Trophoblast cell (in vitro differentiated cells and primary cell): ENCODE measurements at regions not wholly inside any gene's neighbourhood (a gene's known extent, or its start where the extent isn't known, plus 50 kb on each side); places are given as distances from the start of the nearest gene placed in this dataset.
A peak's percentile ranks its signal among the peaks of the same experiment; 100 is the strongest.

ENCODE experiments used
- DNase-seq, 2 donors: peaks; one replicate each; pipeline ENCODE4 v3.0.0-alpha.2; 2016
- H2AFZ ChIP-seq: 2 replicates; pipeline ENCODE4 v1.6.1; 2013; ENCODE audit warnings: low read length, moderate library complexity, mild to moderate bottlenecking; ENCODE audit not compliant: insufficient read depth, poor library complexity
- H2AK5ac ChIP-seq: 2 replicates; pipeline ENCODE4 v1.6.1; 2013; ENCODE audit warnings: mild to moderate bottlenecking, low read length
- H2BK120ac ChIP-seq: 2 replicates; pipeline ENCODE4 v1.6.1; 2013; ENCODE audit warnings: low read length, mild to moderate bottlenecking, moderate library complexity; ENCODE audit not compliant: insufficient read depth, poor library complexity
- H2BK12ac ChIP-seq: 2 replicates; pipeline ENCODE4 v1.6.1; 2013; ENCODE audit warnings: mild to moderate bottlenecking, low read length, moderate library complexity
- H2BK5ac ChIP-seq: 2 replicates; pipeline ENCODE4 v1.6.1; 2013; ENCODE audit warnings: low read length, low read depth, moderate library complexity, mild to moderate bottlenecking; ENCODE audit not compliant: poor library complexity
- H3K14ac ChIP-seq: 2 replicates; pipeline ENCODE4 v1.6.1; 2013; ENCODE audit warnings: mild to moderate bottlenecking, low read length
- H3K18ac ChIP-seq: 2 replicates; pipeline ENCODE4 v1.6.1; 2013; ENCODE audit warnings: mild to moderate bottlenecking, low read length
- H3K23ac ChIP-seq: 2 replicates; pipeline ENCODE4 v1.6.1; 2013; ENCODE audit warnings: low read length
- H3K27ac ChIP-seq: 2 replicates; pipeline ENCODE4 v1.5.1; 2013; ENCODE audit warnings: low read depth, mild to moderate bottlenecking, inconsistent platforms, low read length, moderate library complexity
- H3K27me3 ChIP-seq: 2 replicates; pipeline ENCODE4 v1.6.1; 2013; ENCODE audit warnings: inconsistent platforms, mild to moderate bottlenecking, low read length, moderate library complexity; ENCODE audit not compliant: insufficient read depth
- H3K36me3 ChIP-seq, 2 experiments: 1 replicate in 1 of 2; 2 replicates in 1 of 2; pipeline ENCODE4 v1.6.1; 2013; ENCODE audit warnings: low read length in 2 of 2, mild to moderate bottlenecking in 2 of 2, moderate library complexity in 1 of 2; ENCODE audit not compliant: insufficient read depth in 2 of 2, control insufficient read depth in 1 of 2
- H3K4ac ChIP-seq: 2 replicates; pipeline ENCODE4 v1.6.1; 2013; ENCODE audit warnings: low read depth, mild to moderate bottlenecking, low read length, moderate library complexity
- H3K4me1 ChIP-seq, 2 experiments: 1 replicate in 1 of 2; 2 replicates in 1 of 2; pipeline ENCODE4 v1.6.1; 2013; ENCODE audit warnings: low read length in 2 of 2, mild to moderate bottlenecking in 2 of 2, moderate library complexity in 1 of 2; ENCODE audit not compliant: insufficient read depth in 2 of 2, control insufficient read depth in 1 of 2
- H3K4me2 ChIP-seq: 2 replicates; pipeline ENCODE4 v1.6.1; 2013; ENCODE audit warnings: inconsistent platforms, mild to moderate bottlenecking, low read length, moderate library complexity
- H3K4me3 ChIP-seq: 2 replicates; pipeline ENCODE4 v1.5.1; 2013; ENCODE audit warnings: mild to moderate bottlenecking, low read depth, low read length, inconsistent platforms
- H3K79me1 ChIP-seq: one replicate; pipeline ENCODE4 v1.6.1; 2013; ENCODE audit warnings: low read length
- H3K79me2 ChIP-seq: 2 replicates; pipeline ENCODE4 v1.6.1; 2013; ENCODE audit warnings: low read length, mild to moderate bottlenecking; ENCODE audit not compliant: control insufficient read depth, insufficient read depth, poor library complexity
- H3K9ac ChIP-seq: 2 replicates; pipeline ENCODE4 v1.6.1; 2013; ENCODE audit warnings: mild to moderate bottlenecking, low read length
- H3K9me3 ChIP-seq: 2 replicates; pipeline ENCODE4 v1.6.1; 2013; ENCODE audit warnings: low read depth, mild to moderate bottlenecking, control low read depth, inconsistent platforms, low read length; ENCODE audit not compliant: insufficient read depth
- H4K12ac ChIP-seq: 2 replicates; pipeline ENCODE4 v1.6.1; 2013; ENCODE audit warnings: low read depth, mild to moderate bottlenecking, low read length, moderate library complexity
- H4K8ac ChIP-seq: 2 replicates; pipeline ENCODE4 v1.6.1; 2013; ENCODE audit warnings: low read depth, mild to moderate bottlenecking, low read length, moderate library complexity
- H4K91ac ChIP-seq: one replicate; pipeline ENCODE4 v1.6.1; 2013; ENCODE audit warnings: low read depth, mild to moderate bottlenecking, low read length, moderate library complexity
- WGBS: extraction: QIAGEN DNeasy Blood & Tissue Kit; methylation state at CpG from one replicate; pipeline ENCODE4 v1.1.7; 2013; ENCODE audit warnings: missing lambda C conversion rate; ENCODE audit not compliant: insufficient read length, insufficient coverage; ENCODE audit errors: extremely low coverage; 5-methylcytosine and 5-hydroxymethylcytosine counted together

- Histone ChIP-seq H4K12ac (no peak overlapping the region), H2BK5ac (no peak overlapping the region), H2AFZ (no peak overlapping the region), H3K23ac (no peak overlapping the region), H3K79me1 (no peaks in the 10 kb centered on the region), H3K27me3 (no peaks in the 10 kb centered on the region), H3K4me3 (no peak overlapping the region), H3K27ac (no peak overlapping the region), H4K8ac (no peak overlapping the region), H3K4me2 (no peak overlapping the region), H3K36me3 (no peaks in the 10 kb centered on the region), H3K9me3 (no peaks in the 10 kb centered on the region), H3K4ac (no peak overlapping the region), H3K79me2 (no peaks in the 10 kb centered on the region), H2BK120ac (no peak overlapping the region), H3K18ac (no peak overlapping the region), H3K9ac (no peak overlapping the region), H2BK12ac (no peak overlapping the region), H3K4me1 (peaks cover 5% of the 10 kb centered on the region in 2 experiments), H4K91ac (no peak overlapping the region), H2AK5ac (no peak overlapping the region), H3K14ac (no peak overlapping the region)
- DNase-seq: peak; percentile 80 to 90
- WGBS: no CpG with 5 or more reads among the region's 3 CpGs
Measured at GRCh38 chr18:39838831-39839230, 2116.2 kb upstream of the PIK3C3 start.

GRCh38 chr18:39835303-39836030 lies 2119.6 kb upstream of the PIK3C3 start:
- Histone ChIP-seq H2BK120ac (no peak overlapping the region), H3K79me1 (no peaks in the 10 kb centered on the region), H2BK12ac (no peak overlapping the region), H3K14ac (no peak overlapping the region), H3K9ac (no peak overlapping the region), H3K23ac (no peak overlapping the region), H3K18ac (no peak overlapping the region), H3K9me3 (no peaks in the 10 kb centered on the region), H4K8ac (no peak overlapping the region), H2BK5ac (no peak overlapping the region), H3K27ac (no peak overlapping the region), H3K36me3 (no peaks in the 10 kb centered on the region), H3K79me2 (no peaks in the 10 kb centered on the region), H2AK5ac (no peak overlapping the region), H3K4ac (no peak overlapping the region), H3K4me1 (no peaks in the 10 kb centered on the region), H3K4me3 (no peak overlapping the region), H2AFZ (no peak overlapping the region), H3K27me3 (no peaks in the 10 kb centered on the region), H3K4me2 (no peak overlapping the region), H4K12ac (no peak overlapping the region), H4K91ac (no peak overlapping the region)
- DNase-seq: peak in 1 of 2 donors; percentile 53
- WGBS: 100% methylated on average over 1 of the region's 4 CpGs

GRCh38 chr18:39834636-39835035 lies 2120.4 kb upstream of the PIK3C3 start:
- WGBS: no CpG with 5 or more reads among the region's 4 CpGs
- H3K9me3 ChIP-seq: no peaks in the 10 kb centered on the region

GRCh38 chr18:39825485-39826150 lies 2129.4 kb upstream of the PIK3C3 start:
- no peak overlapping the region for H3K4ac ChIP-seq
- no peak overlapping the region for H3K23ac ChIP-seq
- WGBS: no CpG with 5 or more reads among the region's 1 CpG

More at GRCh38 chr18:39834636-39835035, 2120.4 kb upstream of the PIK3C3 start:
- Histone ChIP-seq H4K12ac (no peak overlapping the region), H2BK120ac (no peak overlapping the region), H2BK5ac (no peak overlapping the region), H2AFZ (no peak overlapping the region), H3K18ac (no peak overlapping the region), H4K91ac (no peak overlapping the region), H3K4me1 (no peaks in the 10 kb centered on the region), H3K27ac (no peak overlapping the region), H3K4me2 (no peak overlapping the region), H4K8ac (no peak overlapping the region), H3K4ac (no peak overlapping the region), H2BK12ac (no peak overlapping the region), H3K9ac (no peak overlapping the region), H2AK5ac (no peak overlapping the region), H3K36me3 (no peaks in the 10 kb centered on the region), H3K23ac (no peak overlapping the region), H3K79me1 (no peaks in the 10 kb centered on the region), H3K4me3 (no peak overlapping the region), H3K14ac (no peak overlapping the region), H3K79me2 (no peaks in the 10 kb centered on the region), H3K27me3 (no peaks in the 10 kb centered on the region)
- peak; percentile 67 to 83 for DNase-seq

More at GRCh38 chr18:39825485-39826150, 2129.4 kb upstream of the PIK3C3 start:
- H3K27ac ChIP-seq: no peak overlapping the region
- no peaks in the 10 kb centered on the region for H3K27me3 ChIP-seq
- no peak overlapping the region for H2AK5ac ChIP-seq
- H4K8ac ChIP-seq: no peak overlapping the region
- peak in 1 of 2 donors; percentile 47 for DNase-seq
- H3K9me3 ChIP-seq: no peaks in the 10 kb centered on the region
- no peak overlapping the region for H3K4me2 ChIP-seq
- no peak overlapping the region for H3K14ac ChIP-seq
- H2BK120ac ChIP-seq: no peak overlapping the region
- no peak overlapping the region for H4K91ac ChIP-seq
- no peak overlapping the region for H3K4me3 ChIP-seq
- no peak overlapping the region for H3K9ac ChIP-seq
- no peaks in the 10 kb centered on the region for H3K36me3 ChIP-seq
- no peaks in the 10 kb centered on the region for H3K79me2 ChIP-seq
- H3K18ac ChIP-seq: no peak overlapping the region
- H3K4me1 ChIP-seq: no peaks in the 10 kb centered on the region
- H3K79me1 ChIP-seq: no peaks in the 10 kb centered on the region
- no peak overlapping the region for H2BK12ac ChIP-seq
- H2AFZ ChIP-seq: no peak overlapping the region
- no peak overlapping the region for H4K12ac ChIP-seq
- no peak overlapping the region for H2BK5ac ChIP-seq
